Glomerular visceral epithelial cell (primary cell): ENCODE measurements at regions not wholly inside any gene's neighbourhood (a gene's known extent, or its start where the extent isn't known, plus 50 kb on each side); places are given as distances from the start of the nearest gene placed in this dataset.

Experiments
- DNase-seq: peaks from one replicate; pipeline ENCODE4 v3.0.0-alpha.2; 2016; ENCODE audit errors: extremely low spot score

- DNase-seq, result no peak
These were observed 94.3 kb upstream of the NR3C1 start for GRCh38 chr5:143497749-143498148.

- no peak for DNase-seq
These were observed 93.5 kb upstream of the NR3C1 start for GRCh38 chr5:143496943-143497342.

GRCh38 chr5:143495821-143496275 lies 92.4 kb upstream of the NR3C1 start:
- no peak for DNase-seq

GRCh38 chr5:143495110-143495509 lies 91.6 kb upstream of the NR3C1 start:
- no peak for DNase-seq

- DNase-seq, result no peak
These were observed 91.1 kb upstream of the NR3C1 start for GRCh38 chr5:143494595-143494994.

- DNase-seq, result peak; percentile 34
These were observed 90.7 kb upstream of the NR3C1 start for GRCh38 chr5:143494162-143494561.

- no peak for DNase-seq
These were observed 89.3 kb upstream of the NR3C1 start for GRCh38 chr5:143492783-143493182.

GRCh38 chr5:143491646-143492045 lies 88.2 kb upstream of the NR3C1 start:
- no peak for DNase-seq

GRCh38 chr5:143488381-143488780 lies 84.9 kb upstream of the NR3C1 start:
- no peak for DNase-seq

GRCh38 chr5:143484601-143485000 lies 81.1 kb upstream of the NR3C1 start:
- DNase-seq, result no peak

GRCh38 chr5:143481697-143482531 lies 78.4 kb upstream of the NR3C1 start:
- no peak for DNase-seq

- DNase-seq, result no peak
These were observed 76.5 kb upstream of the NR3C1 start for GRCh38 chr5:143480001-143480400.

GRCh38 chr5:143479394-143479793 lies 75.9 kb upstream of the NR3C1 start:
- DNase-seq, result no peak

GRCh38 chr5:143476601-143477211 lies 73.2 kb upstream of the NR3C1 start:
- no peak for DNase-seq

GRCh38 chr5:143474616-143475015 lies 71.1 kb upstream of the NR3C1 start:
- no peak for DNase-seq

- no peak for DNase-seq
These were observed 70.0 kb upstream of the NR3C1 start for GRCh38 chr5:143473481-143473880.

- no peak for DNase-seq
These were observed 69.1 kb upstream of the NR3C1 start for GRCh38 chr5:143472576-143472975.

GRCh38 chr5:143471666-143472464 lies 68.4 kb upstream of the NR3C1 start:
- peak; percentile 20 for DNase-seq

GRCh38 chr5:143471041-143471509 lies 67.6 kb upstream of the NR3C1 start:
- DNase-seq, result peak; percentile 85

GRCh38 chr5:143470120-143470519 lies 66.6 kb upstream of the NR3C1 start:
- peak; percentile 61 for DNase-seq

GRCh38 chr5:143469125-143469524 lies 65.6 kb upstream of the NR3C1 start:
- DNase-seq, result no peak

GRCh38 chr5:143466632-143467031 lies 63.1 kb upstream of the NR3C1 start:
- DNase-seq, result no peak
